Smooth muscle cell (in vitro differentiated cells): ENCODE measurements at regions not wholly inside any gene's neighbourhood (a gene's known extent, or its start where the extent isn't known, plus 50 kb on each side); places are given as distances from the start of the nearest gene placed in this dataset.

Experiments used
- DNase-seq: peaks from one replicate; lab custom pipeline; 2025; ENCODE audit not compliant: unreplicated experiment; lab: John Stamatoyannopoulos, UW
- H2AFZ ChIP-seq: fragments of 200-600 bp; sonication (generic); 2 replicates; pipeline ENCODE4 v1.6.0; 2016; ENCODE audit warnings: antibody characterized with exemption, low read depth, mild to moderate bottlenecking
- H3F3A ChIP-seq: fragments of 200-600 bp; sonication (generic); 2 replicates; pipeline ENCODE4 v1.6.0; 2017; ENCODE audit warnings: antibody characterized with exemption, low read depth
- H3K27ac ChIP-seq: fragments of 200-600 bp; sonication (generic); 2 replicates; pipeline ENCODE4 v1.5.1; 2016; ENCODE audit warnings: low read depth, mild to moderate bottlenecking
- H3K27me3 ChIP-seq: fragments of 200-600 bp; sonication (generic); 2 replicates; pipeline ENCODE4 v1.6.1; 2016; ENCODE audit warnings: low read depth, mild to moderate bottlenecking
- H3K36me3 ChIP-seq: fragments of 200-600 bp; sonication (generic); 2 replicates; pipeline ENCODE4 v1.5.1; 2016; ENCODE audit warnings: low read depth
- H3K4me1 ChIP-seq: fragments of 200-600 bp; sonication (generic); 2 replicates; pipeline ENCODE4 v1.5.1; 2016; ENCODE audit warnings: low read depth
- H3K4me2 ChIP-seq: fragments of 200-600 bp; sonication (generic); 2 replicates; pipeline ENCODE4 v1.6.0; 2016; ENCODE audit warnings: mild to moderate bottlenecking
- H3K4me3 ChIP-seq: fragments of 200-600 bp; sonication (generic); 2 replicates; pipeline ENCODE4 v1.5.1; 2016; ENCODE audit warnings: mild to moderate bottlenecking
- H3K79me2 ChIP-seq: fragments of 200-600 bp; sonication (generic); 2 replicates; pipeline ENCODE4 v1.6.0; 2016; ENCODE audit warnings: low read depth, mild to moderate bottlenecking
- H3K9ac ChIP-seq: fragments of 200-600 bp; sonication (generic); 2 replicates; pipeline ENCODE4 v1.6.0; 2016; ENCODE audit warnings: low read depth
- H3K9me3 ChIP-seq: fragments of 200-600 bp; sonication (generic); replicated peaks from 2 replicates; pipeline ENCODE4 v1.5.1; 2016; ENCODE audit warnings: low read depth
- H4K20me1 ChIP-seq: fragments of 200-600 bp; sonication (generic); 2 replicates; pipeline ENCODE4 v1.6.0; 2016; ENCODE audit warnings: low read depth
- CTCF ChIP-seq: fragments of 200-600 bp; sonication (generic); IDR thresholded peaks from 2 replicates; pipeline ENCODE4 v1.5.1; 2017; ENCODE audit warnings: borderline replicate concordance, mild to moderate bottlenecking, antibody characterized with exemption; ENCODE audit not compliant: insufficient read depth, poor library complexity, severe bottlenecking
- WGBS: methylation state at CpG from one replicate; pipeline ENCODE4 v1.1.7; 2016; ENCODE audit warnings: low lambda C conversion rate; 5-methylcytosine and 5-hydroxymethylcytosine counted together

DNA sequence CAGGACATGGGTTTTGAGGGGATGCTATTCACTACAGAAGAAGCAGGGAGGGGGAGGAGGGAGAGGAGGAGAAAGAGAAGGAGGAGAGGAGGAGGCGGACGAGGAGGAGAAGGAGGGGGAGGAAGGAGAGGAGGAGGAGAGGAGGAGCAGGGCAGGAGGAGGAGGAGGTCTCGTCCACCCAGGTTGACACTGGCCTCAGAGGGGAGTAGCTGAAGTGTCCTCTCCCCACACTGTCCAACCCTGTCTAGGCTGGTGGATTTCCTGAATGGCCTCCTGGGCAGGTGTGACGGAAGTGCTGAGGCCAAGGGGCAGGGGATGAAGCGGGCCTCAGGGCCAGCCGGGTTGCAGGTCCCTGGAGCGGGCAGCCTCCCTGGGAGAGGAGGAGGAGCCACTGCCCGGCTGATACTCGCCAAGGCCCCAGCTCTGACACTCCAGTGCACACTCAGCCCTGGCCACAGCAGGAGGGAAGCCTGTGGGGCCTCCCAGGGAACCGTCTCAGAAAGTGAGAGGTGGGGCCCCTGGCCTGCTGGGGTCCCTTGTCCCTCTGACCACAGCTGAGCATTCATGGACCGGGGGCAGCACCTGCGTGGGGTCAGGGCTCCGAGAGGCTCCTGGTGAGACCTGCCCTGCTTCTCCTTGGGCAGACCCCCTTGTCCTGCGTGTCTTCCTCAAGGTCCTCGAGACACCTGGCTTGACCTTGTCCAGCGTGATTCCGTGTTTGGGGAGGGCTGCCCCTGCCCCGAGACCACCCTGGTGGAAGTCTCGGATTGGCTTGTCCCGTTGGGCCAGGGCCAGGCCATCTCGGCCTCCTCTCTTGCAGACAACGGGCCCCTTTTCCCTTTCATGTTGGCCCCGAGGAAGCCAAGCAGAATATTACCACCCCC, 200.6 kb upstream of the CIBAR2 start:
- Histone ChIP-seq H3K9ac (no peak overlapping the region), H3K27ac (no peak overlapping the region), H3K79me2 (peaks cover 6% of the 10 kb centered on the region), H3K4me2 (peak overlapping the region; percentile 57), H4K20me1 (peaks cover 88% of the 10 kb centered on the region), H3K4me3 (no peak overlapping the region), H3K27me3 (no peaks in the 10 kb centered on the region), H3K4me1 (peaks cover 38% of the 10 kb centered on the region), H3F3A (peaks cover 8% of the 10 kb centered on the region), H2AFZ (no peak overlapping the region), H3K9me3 (no peaks in the 10 kb centered on the region), H3K36me3 (no peaks in the 10 kb centered on the region)
- no peak for TF ChIP-seq CTCF
- DNase-seq = peak; percentile 27
- 51% methylated on average over 20 of the region's 23 CpGs for WGBS

GRCh38 chr16:85313526-85314301, 201.4 kb upstream of the CIBAR2 start:
- no peak for TF ChIP-seq CTCF
- H3K4me1 ChIP-seq = peaks cover 38% of the 10 kb centered on the region
- peak overlapping the region; percentile 57 for H3K4me2 ChIP-seq
- peak; percentile 27 for DNase-seq
- no peak overlapping the region for H3K27ac ChIP-seq
- H3K27me3 ChIP-seq = no peaks in the 10 kb centered on the region
- H4K20me1 ChIP-seq = peaks cover 88% of the 10 kb centered on the region
- no peaks in the 10 kb centered on the region for H3K36me3 ChIP-seq
- peaks cover 1% of the 10 kb centered on the region for H3F3A ChIP-seq
- no peaks in the 10 kb centered on the region for H3K9me3 ChIP-seq
- no peak overlapping the region for H2AFZ ChIP-seq
- H3K9ac ChIP-seq = no peak overlapping the region
- no peak overlapping the region for H3K4me3 ChIP-seq
- peaks cover 6% of the 10 kb centered on the region for H3K79me2 ChIP-seq
- WGBS = 60% methylated on average over 13 of the region's 13 CpGs

GRCh38 chr16:85314512-85314971, 202.3 kb upstream of the CIBAR2 start:
- Histone ChIP-seq H3K4me3 (no peak overlapping the region), H3K4me1 (peaks cover 38% of the 10 kb centered on the region), H3K9ac (no peak overlapping the region), H3K27ac (no peak overlapping the region), H4K20me1 (peaks cover 90% of the 10 kb centered on the region), H3K9me3 (no peaks in the 10 kb centered on the region), H3K27me3 (no peaks in the 10 kb centered on the region), H2AFZ (no peak overlapping the region), H3K79me2 (peaks cover 6% of the 10 kb centered on the region), H3K4me2 (no peak overlapping the region), H3F3A (no peaks in the 10 kb centered on the region), H3K36me3 (no peaks in the 10 kb centered on the region)
- 91% methylated on average over 11 of the region's 11 CpGs for WGBS
- TF ChIP-seq CTCF = no peak
- no peak for DNase-seq
